ENCODE measurements at regions not wholly inside any gene's neighbourhood (a gene's known extent, or its start where the extent isn't known, plus 50 kb on each side); places are given as distances from the start of the nearest gene placed in this dataset.
"Not testable (repeated sequence)": the region's sequence is repeated elsewhere in the genome, so short reads cannot be mapped to it uniquely, and the experiment has no call there.

GRCh38 chr18:66994790-66995189 lies 390.9 kb upstream of the CDH19 start:
- no peak for DNase-seq

- DNase-seq = no peak
Observed at GRCh38 chr18:66993492-66993891, 389.6 kb upstream of the CDH19 start.

- DNase-seq = no peak
Observed at GRCh38 chr18:66990909-66991308, 387.0 kb upstream of the CDH19 start.

- no peak for DNase-seq
Observed at GRCh38 chr18:66979009-66979408, 375.1 kb upstream of the CDH19 start.

- DNase-seq = no peak
Observed at GRCh38 chr18:66972681-66973080, 368.8 kb upstream of the CDH19 start.

- DNase-seq = no peak
Observed at GRCh38 chr18:66971960-66972359, 368.1 kb upstream of the CDH19 start.

GRCh38 chr18:66966171-66966570 lies 362.3 kb upstream of the CDH19 start:
- DNase-seq = no peak

GRCh38 chr18:66958309-66958708 lies 354.4 kb upstream of the CDH19 start:
- no peak for DNase-seq

- DNase-seq = no peak
Observed at GRCh38 chr18:66951750-66952149, 347.9 kb upstream of the CDH19 start.

GRCh38 chr18:66949419-66949818 lies 345.5 kb upstream of the CDH19 start:
- no peak for DNase-seq

GRCh38 chr18:66937546-66937945 lies 333.7 kb upstream of the CDH19 start:
- no peak for DNase-seq

GRCh38 chr18:66931010-66931409 lies 327.1 kb upstream of the CDH19 start:
- DNase-seq = no peak

- DNase-seq = no peak
Observed at GRCh38 chr18:66916834-66917233, 312.9 kb upstream of the CDH19 start.

- no peak for DNase-seq
Observed at GRCh38 chr18:66900837-66901236, 296.9 kb upstream of the CDH19 start.

GRCh38 chr18:66895631-66896030 lies 291.7 kb upstream of the CDH19 start:
- DNase-seq = no peak

GRCh38 chr18:66894851-66895250 lies 291.0 kb upstream of the CDH19 start:
- no peak for DNase-seq

GRCh38 chr18:66892388-66892787 lies 288.5 kb upstream of the CDH19 start:
- DNase-seq = not testable (repeated sequence)

GRCh38 chr18:66874812-66875474 lies 271.1 kb upstream of the CDH19 start:
- DNase-seq = no peak

GRCh38 chr18:66874375-66874774 lies 270.5 kb upstream of the CDH19 start:
- no peak for DNase-seq

- no peak for DNase-seq
Observed at GRCh38 chr18:66873899-66874298, 270.0 kb upstream of the CDH19 start.

GRCh38 chr18:66872277-66872676 lies 268.4 kb upstream of the CDH19 start:
- peak; percentile 11 for DNase-seq

GRCh38 chr18:66867653-66868052 lies 263.8 kb upstream of the CDH19 start:
- no peak for DNase-seq

- DNase-seq = not testable (repeated sequence)
Observed at GRCh38 chr18:66866427-66866940, 262.6 kb upstream of the CDH19 start.

- no peak for DNase-seq
Observed at GRCh38 chr18:66838340-66838987, 234.6 kb upstream of the CDH19 start.

GRCh38 chr18:66833646-66834045 lies 229.8 kb upstream of the CDH19 start:
- DNase-seq = no peak
